HUDEP-2 (cell line): ENCODE measurements at regions not wholly inside any gene's neighbourhood (a gene's known extent, or its start where the extent isn't known, plus 50 kb on each side); places are given as distances from the start of the nearest gene placed in this dataset.
"Not testable (repeated sequence)": the region's sequence is repeated elsewhere in the genome, so short reads cannot be mapped to it uniquely, and the experiment has no call there.

Source experiments
- DNase-seq, 76 experiments: peaks; one replicate each; lab custom pipeline; 2025; ENCODE audit not compliant: unreplicated experiment in 76 of 76; lab: John Stamatoyannopoulos, UW

DNA sequence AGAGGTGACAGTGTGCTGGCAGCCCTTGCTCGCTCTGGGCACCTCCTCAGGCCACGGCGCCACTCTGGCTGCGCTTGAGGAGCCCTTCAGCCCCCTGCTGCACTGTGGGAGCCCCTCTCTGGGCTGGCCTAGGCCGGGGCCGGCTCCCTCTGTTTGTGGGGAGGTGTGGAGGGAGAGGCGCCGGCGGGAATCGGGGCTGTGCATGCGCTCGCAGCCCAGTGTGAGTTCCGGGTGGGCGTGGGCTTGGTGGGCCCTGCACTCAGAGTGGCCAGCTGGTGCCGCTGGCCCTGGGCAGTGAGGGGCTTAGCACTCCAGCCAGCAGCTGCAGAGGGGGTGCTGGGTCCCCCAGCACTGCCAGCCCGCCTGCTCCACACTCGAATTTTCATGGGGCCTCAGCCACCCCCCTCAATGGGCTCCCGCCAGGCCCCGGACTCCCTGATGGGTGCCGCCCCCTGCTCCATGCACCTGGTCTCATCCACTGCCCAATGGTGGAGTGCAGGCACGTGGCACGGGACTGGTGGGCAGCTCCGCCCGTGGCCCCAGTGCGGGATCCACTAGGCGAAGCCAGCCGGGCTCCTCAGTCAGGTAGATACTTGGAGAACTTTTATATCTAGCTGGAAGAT lies 96.7 kb upstream of the BET1 start:
- DNase-seq: no peak

DNA sequence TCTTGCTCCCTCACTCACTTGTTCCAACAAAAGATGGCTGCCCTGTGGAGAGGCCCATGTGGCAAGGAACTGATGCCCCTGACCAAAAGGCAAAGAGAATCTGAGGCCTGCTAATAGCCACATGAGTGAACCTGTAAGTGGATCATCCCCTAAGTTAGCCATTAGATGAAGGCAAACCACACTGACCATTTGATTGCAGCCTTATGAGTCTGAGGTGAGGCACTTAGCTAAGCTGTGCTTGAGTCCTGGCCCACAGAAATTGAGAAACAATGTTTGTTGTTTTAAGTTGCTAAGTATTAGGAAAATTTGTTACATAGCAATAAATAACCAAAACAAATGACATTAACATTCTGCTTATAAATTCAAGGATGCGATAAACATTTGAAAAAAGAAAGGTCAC lies 100.1 kb upstream of the BET1 start:
- DNase-seq: no peak

- DNase-seq: no peak
Observed at GRCh38 chr7:94109556-94109955, 105.4 kb upstream of the BET1 start.

DNA sequence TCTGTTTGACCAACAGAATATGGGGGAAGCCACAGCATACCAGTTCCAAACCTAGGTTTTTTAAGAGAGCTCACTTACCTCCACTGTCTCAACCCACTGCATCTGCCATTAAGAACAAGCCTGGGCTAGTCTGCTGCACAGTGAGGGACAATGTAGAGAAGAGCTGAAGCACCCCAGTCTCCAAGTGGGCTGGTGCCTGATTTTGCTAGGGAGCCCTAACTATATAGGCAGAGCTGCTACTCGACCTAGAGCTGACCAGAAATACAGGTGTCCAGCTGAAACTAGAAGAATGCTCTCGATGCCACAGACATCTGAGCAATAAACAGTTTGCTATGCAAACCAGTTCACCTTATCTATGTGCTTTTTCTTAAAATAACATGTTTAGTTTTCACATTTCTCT lies 106.9 kb upstream of the BET1 start:
- no peak for DNase-seq

DNA sequence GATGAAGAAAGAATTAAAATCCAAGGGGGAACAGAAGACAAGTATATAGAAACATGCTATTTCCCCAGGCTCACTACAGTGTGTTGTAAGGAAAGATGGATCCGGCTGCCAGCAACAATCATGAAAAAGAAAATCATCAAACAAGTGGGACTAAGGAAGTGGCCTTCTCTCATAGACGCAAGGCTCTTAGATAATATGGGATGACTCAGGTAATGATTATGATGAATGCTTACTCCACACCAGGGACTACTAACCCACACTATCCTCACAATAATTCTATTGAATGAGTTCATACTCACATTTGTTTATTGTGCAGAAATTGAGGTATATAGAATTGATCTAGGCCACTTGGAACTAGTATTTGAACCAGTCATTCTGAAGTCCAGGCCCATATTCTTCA lies 111.2 kb upstream of the BET1 start:
- DNase-seq: no peak

GRCh38 chr7:94123136-94123535 lies 119.0 kb upstream of the BET1 start:
- no peak for DNase-seq

DNA sequence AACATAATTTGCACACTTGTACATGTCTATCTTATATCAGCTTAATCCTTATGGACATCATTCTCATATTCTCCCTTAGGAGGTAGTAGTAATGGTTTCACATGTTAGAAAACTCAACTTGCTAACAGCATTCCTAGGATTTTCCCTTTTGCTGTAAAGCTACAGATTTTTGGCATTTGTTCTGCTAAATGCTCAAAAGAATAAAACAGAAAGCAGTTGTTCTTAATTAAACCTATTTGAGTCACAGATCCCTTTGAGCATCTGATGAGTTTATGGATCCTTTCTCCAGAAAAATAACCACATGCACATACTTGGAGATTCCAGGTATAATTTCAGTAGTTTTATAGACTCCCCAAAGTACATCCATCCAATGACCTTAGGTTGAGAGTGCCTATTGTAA lies 122.9 kb upstream of the BET1 start:
- no peak for DNase-seq

GRCh38 chr7:94128072-94128471 lies 123.9 kb upstream of the BET1 start:
- no peak for DNase-seq

- no peak for DNase-seq
Observed at GRCh38 chr7:94129443-94130140, 125.4 kb upstream of the BET1 start.

- DNase-seq: no peak
Observed at GRCh38 chr7:94130716-94131115, 126.6 kb upstream of the BET1 start.

DNA sequence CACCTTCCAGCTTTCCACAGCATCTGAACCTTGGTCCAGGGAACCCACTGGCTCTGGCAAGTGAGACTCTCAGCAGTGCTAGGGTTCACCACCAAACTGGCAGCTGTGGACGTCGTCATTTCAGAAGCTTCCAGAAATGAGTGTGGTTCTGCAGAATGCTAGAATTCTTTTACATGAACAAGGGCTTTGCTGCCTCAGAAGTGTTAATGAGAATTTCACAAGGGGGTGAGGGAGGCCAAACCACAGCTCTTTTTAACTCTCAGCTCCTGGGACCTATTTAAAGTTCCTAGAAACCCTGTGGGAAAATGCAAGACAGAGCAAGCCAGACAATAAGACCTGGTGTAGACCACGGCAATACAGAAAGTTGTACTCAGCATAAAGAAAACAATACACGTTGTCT lies 129.3 kb upstream of the BET1 start:
- DNase-seq: no peak

DNA sequence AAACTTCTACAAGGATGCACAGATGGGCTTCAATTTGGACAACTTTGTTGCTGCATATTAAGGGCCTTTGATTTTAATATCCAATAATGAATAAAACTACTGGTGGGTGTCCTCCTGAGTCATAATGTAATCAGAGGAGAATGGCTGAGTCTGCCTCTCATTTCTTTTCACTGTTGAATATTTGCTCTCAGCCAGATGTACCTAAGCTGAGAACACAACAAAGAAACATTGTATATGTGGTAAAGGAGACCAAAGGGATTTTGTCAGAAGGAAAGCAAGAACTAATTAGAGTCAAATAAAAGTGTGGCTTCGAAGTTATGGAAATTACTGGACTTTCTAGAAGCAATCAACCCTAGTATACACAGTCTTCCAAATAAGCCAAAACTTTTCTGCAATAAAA lies 131.0 kb upstream of the BET1 start:
- no peak for DNase-seq

DNA sequence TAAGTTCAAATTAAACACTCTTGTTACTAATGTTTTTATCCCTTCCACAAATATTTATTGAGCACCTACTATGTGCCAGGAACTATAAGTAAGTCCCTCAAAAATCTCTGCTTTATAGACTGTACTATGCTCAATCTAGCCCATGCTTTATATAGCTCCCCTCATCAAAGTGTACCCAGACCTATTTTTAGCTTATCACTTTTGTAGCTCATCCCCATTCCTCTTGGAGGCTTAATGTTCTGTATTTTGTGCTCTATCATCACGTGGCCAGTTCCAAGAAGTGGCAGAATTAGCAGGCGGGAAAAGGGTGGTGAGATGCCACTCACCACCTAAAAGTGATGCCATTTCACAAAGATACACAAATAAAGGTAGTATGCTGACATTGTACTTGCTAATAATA lies 138.1 kb upstream of the BET1 start:
- no peak for DNase-seq

DNA sequence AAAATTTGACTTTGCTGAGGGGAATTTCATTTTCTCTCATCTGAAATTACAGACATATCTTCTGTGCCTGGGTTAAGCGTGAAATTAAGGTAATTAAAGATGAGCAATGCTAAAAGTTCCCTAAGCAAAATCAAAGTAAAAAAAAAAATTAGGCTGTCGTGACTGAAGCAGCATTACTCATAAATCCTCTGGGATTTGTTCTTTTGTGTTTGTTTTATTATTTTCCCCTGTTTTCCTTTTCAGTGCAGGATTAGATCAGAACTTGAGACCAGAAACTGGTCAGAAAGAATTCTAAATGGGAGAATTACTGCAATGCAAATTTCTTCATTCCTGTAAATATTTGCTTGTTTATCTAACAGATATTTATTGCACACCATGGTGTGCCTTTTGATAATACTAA lies 141.4 kb upstream of the BET1 start:
- DNase-seq: no peak

DNA sequence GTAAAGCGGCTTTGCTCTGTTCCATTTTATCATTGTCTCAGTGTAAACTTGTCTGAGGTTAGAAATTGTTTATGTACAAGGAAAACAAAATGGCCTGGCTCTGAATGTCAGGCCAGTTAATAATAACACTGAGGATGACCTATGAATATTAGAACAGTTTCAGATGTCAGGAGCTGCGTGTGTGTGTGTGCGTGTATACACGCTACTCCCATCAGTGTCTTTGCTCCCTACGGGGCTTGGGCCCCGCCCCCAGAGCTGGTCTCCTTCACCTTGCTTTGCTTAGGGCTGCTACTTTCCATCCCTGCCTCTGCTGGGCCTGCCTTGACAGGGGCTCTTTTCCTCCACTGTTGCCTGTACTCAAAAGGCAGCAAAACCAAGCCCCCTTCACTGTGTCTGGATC lies 142.3 kb upstream of the BET1 start:
- DNase-seq: no peak

- DNase-seq: no peak
Observed at GRCh38 chr7:94149789-94150545, 145.8 kb upstream of the BET1 start.

- no peak for DNase-seq
Observed at GRCh38 chr7:94154182-94154581, 150.0 kb upstream of the BET1 start.

DNA sequence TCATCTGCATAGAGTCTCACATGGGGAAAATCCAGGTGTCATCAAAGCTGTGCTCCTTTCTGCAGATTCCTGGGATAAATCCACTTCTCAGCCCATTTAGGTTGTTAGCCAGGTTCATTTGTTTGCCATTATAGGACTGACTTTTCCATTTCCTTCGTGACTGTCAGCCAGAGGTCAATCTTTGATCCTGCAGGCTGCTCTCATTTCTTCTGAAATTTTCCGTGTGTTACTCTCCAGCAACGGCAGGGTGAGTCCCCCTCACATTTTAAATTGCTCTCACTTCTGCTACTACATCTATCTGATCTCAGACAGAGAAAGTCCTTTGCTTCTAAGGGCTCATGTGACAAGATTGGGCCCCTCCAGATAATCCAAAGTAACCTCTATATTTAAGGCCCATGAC lies 150.7 kb upstream of the BET1 start:
- no peak for DNase-seq

DNA sequence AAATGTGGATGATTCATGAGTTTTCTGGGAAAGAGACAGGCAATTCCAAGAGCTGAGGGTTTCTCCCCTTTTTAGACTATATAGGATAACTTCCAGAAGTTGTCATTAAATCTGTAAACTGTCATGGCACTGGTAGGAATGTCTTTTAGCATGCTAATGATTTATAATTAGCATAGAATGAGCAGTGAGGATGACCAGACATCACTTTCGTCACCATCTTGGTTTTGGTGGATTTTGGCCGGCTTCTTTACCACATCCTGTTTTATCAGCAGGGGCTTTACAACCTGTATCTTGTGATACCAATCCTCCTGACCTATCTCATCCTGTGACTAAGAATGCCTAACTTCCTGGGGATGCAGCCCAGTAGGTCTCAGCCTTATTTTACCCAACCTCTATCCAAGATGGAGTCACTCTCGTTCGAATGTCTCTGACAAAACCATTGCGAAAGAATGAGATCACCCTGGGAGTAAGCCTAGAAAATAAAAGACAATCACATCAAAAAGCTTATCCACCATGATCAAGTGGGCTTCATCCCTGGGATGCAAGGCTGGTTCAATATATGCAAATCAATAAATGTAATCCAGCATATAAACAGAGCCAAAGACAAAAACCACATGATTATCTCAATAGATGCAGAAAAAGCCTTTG lies 153.6 kb upstream of the BET1 start:
- DNase-seq: not testable (repeated sequence)

DNA sequence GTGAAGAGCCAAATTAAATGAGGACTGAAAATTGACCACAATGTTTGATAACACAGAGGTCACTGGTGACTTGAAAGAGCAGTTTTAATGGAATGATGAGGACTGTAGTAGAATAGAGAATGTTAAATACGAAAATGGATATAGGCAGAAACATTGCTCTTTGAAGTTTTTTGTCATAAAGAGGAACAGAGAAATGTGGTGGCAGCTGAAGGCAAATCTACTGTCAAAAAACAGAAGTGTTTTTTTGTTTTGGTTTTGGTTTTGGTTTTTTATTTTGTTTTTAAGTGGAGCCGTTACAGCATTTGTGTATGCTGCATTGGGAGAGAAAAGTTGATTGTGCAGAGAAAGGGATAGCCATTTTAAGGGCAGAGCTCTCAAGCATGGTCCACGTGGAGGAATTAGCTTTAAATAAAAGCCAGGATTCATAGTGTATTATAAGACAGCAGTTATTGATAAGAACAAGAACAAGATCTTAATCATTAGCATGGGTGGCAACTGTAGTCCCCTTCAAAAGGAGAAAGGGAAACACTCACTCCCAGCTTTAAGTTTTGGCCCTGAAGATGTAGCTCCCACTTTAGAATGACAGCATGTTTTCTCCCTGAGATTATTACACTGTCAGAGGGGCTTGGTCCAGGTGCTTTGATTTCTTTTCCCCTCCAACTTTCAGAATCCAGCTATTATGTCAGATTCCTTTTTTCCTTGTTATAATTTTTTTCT lies 156.7 kb upstream of the BET1 start:
- no peak for DNase-seq

- no peak for DNase-seq
Observed at GRCh38 chr7:94161476-94161875, 157.3 kb upstream of the BET1 start.
